CD4-positive, alpha-beta T cell treated with Interleukin-1 beta for 1 hour (primary cell): ENCODE measurements at regions not wholly inside any gene's neighbourhood (a gene's known extent, or its start where the extent isn't known, plus 50 kb on each side); places are given as distances from the start of the nearest gene placed in this dataset.

Experiments used
- DNase-seq, 2 donors: peaks; one replicate each; pipeline ENCODE4 v3.0.0-alpha.2; 2020 to 2022

GRCh38 chr20:19001177-19001576 is 187.6 kb downstream of the SCP2D1 start:
- DNase-seq: no peak

- no peak for DNase-seq
These were observed 190.1 kb downstream of the SCP2D1 start for GRCh38 chr20:19003366-19004336.

GRCh38 chr20:19004975-19005374 is 191.4 kb downstream of the SCP2D1 start:
- DNase-seq: no peak

- no peak for DNase-seq
These were observed 194.9 kb downstream of the SCP2D1 start for GRCh38 chr20:19008497-19008896.

- DNase-seq: no peak
These were observed 195.6 kb downstream of the SCP2D1 start for GRCh38 chr20:19009081-19009688.

GRCh38 chr20:19012676-19013075 is 199.1 kb downstream of the SCP2D1 start:
- no peak for DNase-seq

GRCh38 chr20:19013907-19014306 is 198.5 kb upstream of the SLC24A3 start:
- DNase-seq: no peak

- DNase-seq: peak in 1 of 2 donors; percentile 6
These were observed 196.9 kb upstream of the SLC24A3 start for GRCh38 chr20:19015351-19016139.

GRCh38 chr20:19016140-19016497 is 196.3 kb upstream of the SLC24A3 start:
- DNase-seq: no peak

- no peak for DNase-seq
These were observed 195.2 kb upstream of the SLC24A3 start for GRCh38 chr20:19017104-19017690.

- DNase-seq: no peak
These were observed 193.6 kb upstream of the SLC24A3 start for GRCh38 chr20:19018881-19019280.

GRCh38 chr20:19019734-19020364 is 192.6 kb upstream of the SLC24A3 start:
- DNase-seq: no peak

GRCh38 chr20:19021406-19022117 is 190.9 kb upstream of the SLC24A3 start:
- DNase-seq: no peak

- no peak for DNase-seq
These were observed 190.3 kb upstream of the SLC24A3 start for GRCh38 chr20:19022118-19022575.

GRCh38 chr20:19022791-19023448 is 189.5 kb upstream of the SLC24A3 start:
- no peak for DNase-seq

- no peak for DNase-seq
These were observed 188.0 kb upstream of the SLC24A3 start for GRCh38 chr20:19024296-19025035.

GRCh38 chr20:19025430-19026120 is 186.9 kb upstream of the SLC24A3 start:
- DNase-seq: no peak

- DNase-seq: no peak
These were observed 186.1 kb upstream of the SLC24A3 start for GRCh38 chr20:19026121-19026878.
